OCI-LY3 (cell line): ENCODE measurements at regions not wholly inside any gene's neighbourhood (a gene's known extent, or its start where the extent isn't known, plus 50 kb on each side); places are given as distances from the start of the nearest gene placed in this dataset.

Experiments used
- CTCF ChIP-seq: fragments of 200-600, 300-600 bp; sonication (generic); IDR thresholded peaks from 2 replicates; pipeline ENCODE4 v1.5.1; 2014; ENCODE audit warnings: antibody characterized with exemption, low read length, low read depth
- EZH2phosphoT487 ChIP-seq: fragments of 200-600 bp; shearing (Covaris generic); IDR thresholded peaks from 2 replicates; pipeline ENCODE4 v1.6.1; 2018; ENCODE audit warnings: antibody characterized with exemption, mixed run types, low read depth

- TF ChIP-seq CTCF (no peak), EZH2phosphoT487 (no peak)
These were observed 130.8 kb upstream of the PPP1R26 start for GRCh38 chr9:135348788-135349150.
